Natural killer cell (primary cell): ENCODE measurements at regions not wholly inside any gene's neighbourhood (a gene's known extent, or its start where the extent isn't known, plus 50 kb on each side); places are given as distances from the start of the nearest gene placed in this dataset.
"Not testable (repeated sequence)": the region's sequence is repeated elsewhere in the genome, so short reads cannot be mapped to it uniquely, and the experiment has no call there.

Experiments used
- ATAC-seq, 3 donors: fragments of 150-1000 bp in 2 of 3; fragments of 200-7000 bp in 1 of 3; cut with Tn5 transposase; 1 replicate in 1 of 3; 2 replicates in 2 of 3; pipeline ENCODE4 v1.10.0; 2021; ENCODE audit warnings: mild to moderate bottlenecking in 2 of 3, moderate library complexity in 2 of 3
- DNase-seq, 2 donors: peaks; one replicate each; pipeline versions ENCODE4 v3.0.0 to v3.0.0-alpha.2; 2013 to 2021; ENCODE audit warnings: mixed read lengths in 1 of 2
- H3K27ac ChIP-seq: one replicate; pipeline ENCODE4 v1.5.1; 2013; ENCODE audit warnings: mild to moderate bottlenecking, low read length
- H3K27me3 ChIP-seq: one replicate; pipeline ENCODE4 v1.6.1; 2013; ENCODE audit warnings: low read length; ENCODE audit not compliant: control insufficient read depth, insufficient read depth
- H3K36me3 ChIP-seq: one replicate; pipeline ENCODE4 v1.6.1; 2013; ENCODE audit warnings: low read length; ENCODE audit not compliant: control insufficient read depth, insufficient read depth
- H3K4me1 ChIP-seq: one replicate; pipeline ENCODE4 v1.6.1; 2013; ENCODE audit warnings: low read length; ENCODE audit not compliant: control insufficient read depth, insufficient read depth
- H3K4me3 ChIP-seq: one replicate; pipeline ENCODE4 v1.5.1; 2013; ENCODE audit warnings: low read length
- H3K9me3 ChIP-seq: one replicate; pipeline ENCODE4 v1.6.1; 2013; ENCODE audit warnings: low read length; ENCODE audit not compliant: control insufficient read depth, insufficient read depth
- H3K27ac Mint-ChIP-seq, 2 donors: one replicate each; pipeline ENCODE4 v1.8.0; 2022; ENCODE audit warnings: mild to moderate bottlenecking in 2 of 2, mixed read lengths in 2 of 2, moderate library complexity in 1 of 2
- H3K27me3 Mint-ChIP-seq, 2 donors: one replicate each; pipeline ENCODE4 v1.8.0; 2022; ENCODE audit warnings: low read depth in 2 of 2, mixed read lengths in 2 of 2
- H3K36me3 Mint-ChIP-seq: one replicate; pipeline ENCODE4 v1.8.0; 2022; ENCODE audit warnings: mixed read lengths
- H3K4me1 Mint-ChIP-seq, 2 donors: one replicate each; pipeline ENCODE4 v1.8.0; 2022; ENCODE audit warnings: mixed read lengths in 2 of 2
- H3K4me3 Mint-ChIP-seq: one replicate; pipeline ENCODE4 v1.8.0; 2022; ENCODE audit warnings: mild to moderate bottlenecking, moderate library complexity, mixed read lengths
- H3K9me3 Mint-ChIP-seq, 2 donors: one replicate each; pipeline ENCODE4 v1.8.0; 2022; ENCODE audit warnings: mixed read lengths in 2 of 2
- WGBS: methylation state at CpG from one replicate; pipeline ENCODE4 v1.1.7; 2013; ENCODE audit warnings: missing lambda C conversion rate; ENCODE audit not compliant: insufficient coverage; 5-methylcytosine and 5-hydroxymethylcytosine counted together
- intact Hi-C: fragments of 100-400 bp; cut with micrococcal nuclease; formaldehyde crosslinking; loops from one replicate; pipeline ENCODE4 v1.14.2; 2022
- TF ChIP-seq, protein P1 (sequence below): fragments of 200-600 bp; IDR thresholded peaks from one replicate; pipeline ENCODE4 v1.8.0; 2022; ENCODE audit warnings: antibody characterized with exemption

DNA sequence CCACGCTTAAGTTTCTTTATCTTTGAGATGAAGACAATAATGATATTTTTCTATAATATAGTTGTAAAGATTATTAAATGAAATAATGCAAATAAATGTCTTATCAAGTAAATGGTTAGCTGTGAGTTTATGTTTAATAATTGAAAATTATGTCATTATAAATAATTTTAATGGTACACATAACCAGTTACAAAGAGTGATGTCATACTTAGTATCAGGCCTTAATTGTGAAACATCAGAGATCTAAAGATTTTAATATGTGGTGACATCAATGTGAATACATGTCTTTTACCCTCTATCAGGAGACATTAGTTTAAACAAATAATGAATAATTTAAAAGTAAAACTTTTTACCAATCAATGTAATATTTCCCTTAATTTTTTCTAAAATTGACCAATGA is 63.8 kb upstream of the P2RY1 start:
- no CpG with 5 or more reads among the region's 1 CpG for WGBS
- H3K27ac Mint-ChIP-seq = no peak overlapping the region
- no peak overlapping the region for H3K4me3 Mint-ChIP-seq
- Histone ChIP-seq H3K9me3 (no peaks in the 10 kb centered on the region), H3K27me3 (no peaks in the 10 kb centered on the region), H3K4me1 (no peaks in the 10 kb centered on the region), H3K27ac (no peak overlapping the region), H3K36me3 (no peaks in the 10 kb centered on the region), H3K4me3 (no peak overlapping the region)
- intact Hi-C loops = no loop called here
- H3K27me3 Mint-ChIP-seq = no peaks in the 10 kb centered on the region
- no peak for ATAC-seq
- no peaks in the 10 kb centered on the region for H3K36me3 Mint-ChIP-seq
- peaks cover 0 to 8% of the 10 kb centered on the region in 2 donors for H3K9me3 Mint-ChIP-seq
- DNase-seq = no peak
- TF ChIP-seq, protein P1, sequence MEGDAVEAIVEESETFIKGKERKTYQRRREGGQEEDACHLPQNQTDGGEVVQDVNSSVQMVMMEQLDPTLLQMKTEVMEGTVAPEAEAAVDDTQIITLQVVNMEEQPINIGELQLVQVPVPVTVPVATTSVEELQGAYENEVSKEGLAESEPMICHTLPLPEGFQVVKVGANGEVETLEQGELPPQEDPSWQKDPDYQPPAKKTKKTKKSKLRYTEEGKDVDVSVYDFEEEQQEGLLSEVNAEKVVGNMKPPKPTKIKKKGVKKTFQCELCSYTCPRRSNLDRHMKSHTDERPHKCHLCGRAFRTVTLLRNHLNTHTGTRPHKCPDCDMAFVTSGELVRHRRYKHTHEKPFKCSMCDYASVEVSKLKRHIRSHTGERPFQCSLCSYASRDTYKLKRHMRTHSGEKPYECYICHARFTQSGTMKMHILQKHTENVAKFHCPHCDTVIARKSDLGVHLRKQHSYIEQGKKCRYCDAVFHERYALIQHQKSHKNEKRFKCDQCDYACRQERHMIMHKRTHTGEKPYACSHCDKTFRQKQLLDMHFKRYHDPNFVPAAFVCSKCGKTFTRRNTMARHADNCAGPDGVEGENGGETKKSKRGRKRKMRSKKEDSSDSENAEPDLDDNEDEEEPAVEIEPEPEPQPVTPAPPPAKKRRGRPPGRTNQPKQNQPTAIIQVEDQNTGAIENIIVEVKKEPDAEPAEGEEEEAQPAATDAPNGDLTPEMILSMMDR = no peak
- no peaks in the 10 kb centered on the region for H3K4me1 Mint-ChIP-seq

DNA sequence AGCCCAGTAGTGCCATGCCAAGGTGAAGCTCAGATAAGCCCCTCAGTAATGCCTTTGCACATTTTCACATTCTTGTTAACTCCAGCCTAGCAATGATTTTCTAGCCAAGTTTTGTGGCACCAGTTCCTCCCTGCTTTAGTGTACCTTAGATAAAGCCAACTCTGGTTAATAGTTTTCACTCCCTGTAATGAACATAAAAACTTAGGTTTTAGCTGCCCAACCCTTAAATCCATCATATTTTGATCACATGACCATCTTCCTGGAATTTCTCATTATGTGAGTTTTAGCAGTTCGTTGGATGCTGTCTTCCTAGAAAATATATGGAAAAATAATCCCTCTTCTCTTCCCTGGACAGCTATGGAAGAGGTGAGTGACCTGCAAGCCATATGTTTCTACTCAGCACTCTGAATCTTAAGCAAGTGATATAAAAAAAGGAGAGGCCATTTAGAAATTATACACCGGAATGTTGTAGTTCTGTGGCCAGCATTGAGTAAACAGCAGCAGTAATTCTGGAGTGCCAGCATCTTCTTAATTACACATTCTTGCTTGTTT is 62.2 kb upstream of the P2RY1 start:
- H3K27me3 Mint-ChIP-seq = no peaks in the 10 kb centered on the region
- H3K27ac Mint-ChIP-seq = no peak overlapping the region
- 100% methylated on average over 1 of the region's 2 CpGs for WGBS
- H3K4me3 ChIP-seq = no peak overlapping the region
- no peak overlapping the region for H3K27ac ChIP-seq
- H3K4me3 Mint-ChIP-seq = no peak overlapping the region
- H3K4me1 Mint-ChIP-seq = no peaks in the 10 kb centered on the region
- no peaks in the 10 kb centered on the region for H3K4me1 ChIP-seq
- no peak for ATAC-seq
- H3K36me3 ChIP-seq = no peaks in the 10 kb centered on the region
- DNase-seq = no peak
- no peaks in the 10 kb centered on the region for H3K36me3 Mint-ChIP-seq
- no peaks in the 10 kb centered on the region for H3K9me3 ChIP-seq
- peaks cover 2 to 8% of the 10 kb centered on the region in 2 donors for H3K9me3 Mint-ChIP-seq
- intact Hi-C loops = no loop called here
- TF ChIP-seq, protein P1 = no peak
- no peaks in the 10 kb centered on the region for H3K27me3 ChIP-seq

DNA sequence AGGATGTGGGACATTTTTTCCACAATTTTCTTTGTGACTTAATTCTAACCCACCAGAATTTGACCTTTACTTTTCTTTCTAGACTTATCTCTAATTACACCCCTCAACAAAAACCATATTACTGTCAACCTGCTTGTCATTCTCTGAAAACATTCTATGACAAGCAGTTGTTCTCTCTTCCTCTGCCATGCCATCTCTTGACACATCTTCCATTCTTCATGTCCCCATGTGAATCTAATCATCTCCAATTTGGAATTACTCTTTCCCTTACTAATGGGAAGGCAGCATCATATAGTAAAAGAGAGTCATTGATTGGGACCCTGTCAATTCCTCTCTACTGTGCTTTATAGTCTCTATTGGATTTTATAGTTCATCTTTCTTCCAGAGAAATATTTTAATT is 61.3 kb upstream of the P2RY1 start:
- no peaks in the 10 kb centered on the region for H3K9me3 ChIP-seq
- Mint-ChIP-seq H3K36me3 (no peaks in the 10 kb centered on the region), H3K4me3 (no peak overlapping the region), H3K27me3 (no peaks in the 10 kb centered on the region), H3K27ac (no peak overlapping the region), H3K9me3 (peaks cover 2 to 5% of the 10 kb centered on the region in 2 donors), H3K4me1 (no peaks in the 10 kb centered on the region)
- H3K36me3 ChIP-seq = no peaks in the 10 kb centered on the region
- no peaks in the 10 kb centered on the region for H3K27me3 ChIP-seq
- H3K27ac ChIP-seq = no peak overlapping the region
- intact Hi-C loops = no loop called here
- H3K4me1 ChIP-seq = no peaks in the 10 kb centered on the region
- TF ChIP-seq, protein P1 = no peak
- no peak for ATAC-seq
- no peak overlapping the region for H3K4me3 ChIP-seq
- DNase-seq = no peak

DNA sequence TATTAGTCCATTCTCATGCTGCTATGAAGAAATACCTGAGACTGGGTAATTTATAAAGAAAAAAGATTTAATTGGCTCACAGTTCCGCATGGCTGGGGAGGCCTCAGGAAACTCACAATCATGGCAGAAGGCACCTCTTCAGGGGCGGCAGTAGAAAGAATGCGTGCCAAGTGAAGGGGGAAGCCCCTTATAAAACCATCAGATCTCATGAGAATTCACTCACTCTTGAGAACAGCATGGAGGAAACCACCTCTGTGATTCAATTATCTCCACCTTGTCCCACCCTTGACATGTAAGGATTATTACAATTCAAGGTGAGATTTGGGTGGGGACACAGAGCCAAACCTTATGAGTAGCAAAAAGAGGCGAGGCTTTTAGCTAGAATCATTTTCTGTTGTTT is 60.7 kb upstream of the P2RY1 start:
- DNase-seq, H3K36me3 Mint-ChIP-seq, H3K27me3 Mint-ChIP-seq, H3K9me3 ChIP-seq, H3K36me3 ChIP-seq, H3K27ac ChIP-seq, intact Hi-C loops, H3K4me3 Mint-ChIP-seq, H3K4me3 ChIP-seq, H3K9me3 Mint-ChIP-seq, H3K4me1 Mint-ChIP-seq, ATAC-seq, H3K4me1 ChIP-seq, H3K27ac Mint-ChIP-seq, H3K27me3 ChIP-seq: not testable (repeated sequence)
- WGBS = 82% methylated on average over 4 of the region's 4 CpGs
